Tibial nerve (tissue), 4 donors: ENCODE measurements at regions not wholly inside any gene's neighbourhood (a gene's known extent, or its start where the extent isn't known, plus 50 kb on each side); places are given as distances from the start of the nearest gene placed in this dataset.
"Not testable (repeated sequence)": the region's sequence is repeated elsewhere in the genome, so short reads cannot be mapped to it uniquely, and the experiment has no call there.

Source experiments
- DNase-seq, 2 donors: peaks; one replicate each; pipeline ENCODE4 v3.0.0-alpha.2; 2019; ENCODE audit warnings: low spot score in 2 of 2
- H3K27ac ChIP-seq, 4 donors: fragments of 200-600 bp; sonication (generic) in 3 of 4; one replicate each; pipeline ENCODE4 v1.5.1; 2017 to 2019; ENCODE audit warnings: mild to moderate bottlenecking in 1 of 4
- H3K27me3 ChIP-seq, 2 donors: fragments of 200-600 bp; sonication (generic) in 1 of 2; one replicate each; pipeline versions ENCODE4 v1.5.1 to v1.6.0; 2017 to 2019
- H3K36me3 ChIP-seq, 3 donors: fragments of 200-600 bp; sonication (generic); one replicate each; pipeline ENCODE4 v1.5.1; 2018 to 2019
- H3K4me1 ChIP-seq, 4 donors: fragments of 200-600 bp; sonication (generic) in 3 of 4; one replicate each; pipeline ENCODE4 v1.5.1; 2017 to 2019
- H3K4me3 ChIP-seq, 4 donors: fragments of 200-600 bp; sonication (generic) in 3 of 4; one replicate each; pipeline ENCODE4 v1.5.1; 2017 to 2019; ENCODE audit warnings: mild to moderate bottlenecking in 1 of 4, moderate library complexity in 1 of 4
- H3K9me3 ChIP-seq, 4 donors: fragments of 200-600 bp; sonication (generic) in 3 of 4; one replicate each; pipeline ENCODE4 v1.5.1; 2017 to 2019
- CTCF ChIP-seq, 5 experiments: fragments of 200-600 bp in 3 of 5; fragments of 450-650 bp in 2 of 5; sonication (generic) in 3 of 5; IDR thresholded peaks; one replicate each; pipeline ENCODE4 v1.5.1; 2016 to 2019; ENCODE audit warnings: antibody characterized with exemption in 5 of 5, mild to moderate bottlenecking in 3 of 5, moderate library complexity in 2 of 5
- EP300 ChIP-seq, 2 donors: sonication (generic); formaldehyde crosslinking; IDR thresholded peaks; one replicate each; pipeline ENCODE4 v1.6.1; 2017; ENCODE audit warnings: antibody characterized with exemption in 2 of 2, mild to moderate bottlenecking in 1 of 2
- POLR2A ChIP-seq, 2 donors: fragments of 450-650 bp; IDR thresholded peaks; one replicate each; pipeline ENCODE4 v1.6.1; 2017; ENCODE audit warnings: antibody characterized with exemption in 2 of 2, mild to moderate bottlenecking in 2 of 2, moderate library complexity in 2 of 2
- WGBS, 2 donors: methylation state at CpG; one replicate each; pipeline ENCODE4 v1.1.5; 2018; 5-methylcytosine and 5-hydroxymethylcytosine counted together

- Histone ChIP-seq H3K9me3 (no peaks in the 10 kb centered on the region), H3K27me3 (no peaks in the 10 kb centered on the region), H3K27ac (no peak overlapping the region), H3K4me1 (no peaks in the 10 kb centered on the region), H3K36me3 (no peaks in the 10 kb centered on the region), H3K4me3 (no peak overlapping the region)
- TF ChIP-seq POLR2A (IDR thresholded peaks at IDR 0.05) (no peak), CTCF (IDR thresholded peaks at IDR 0.05) (no peak), EP300 (IDR thresholded peaks at IDR 0.05) (no peak)
- 91 to 95% methylated on average over 7 of the region's 7 CpGs for WGBS, 2 donors
- DNase-seq, result no peak
These were observed 91.3 kb upstream of the GPBP1 start for GRCh38 chr5:57082441-57083067.

GRCh38 chr5:57085306-57086081 lies 88.4 kb upstream of the GPBP1 start:
- no peaks in the 10 kb centered on the region for H3K9me3 ChIP-seq
- WGBS, 2 donors, result 85 to 87% methylated on average over 3 of the region's 3 CpGs
- no peaks in the 10 kb centered on the region for H3K4me1 ChIP-seq
- no peaks in the 10 kb centered on the region for H3K27me3 ChIP-seq
- no peaks in the 10 kb centered on the region for H3K36me3 ChIP-seq
- DNase-seq, result no peak
- no peak overlapping the region for H3K4me3 ChIP-seq
- TF ChIP-seq EP300 (IDR thresholded peaks at IDR 0.05), result no peak
- TF ChIP-seq CTCF (IDR thresholded peaks at IDR 0.05), result no peak
- TF ChIP-seq POLR2A (IDR thresholded peaks at IDR 0.05), result no peak
- H3K27ac ChIP-seq, result no peak overlapping the region

- 94 to 97% methylated on average over 1 of the region's 1 CpG for WGBS, 2 donors
- H3K4me1 ChIP-seq, H3K9me3 ChIP-seq, DNase-seq, H3K27ac ChIP-seq, H3K27me3 ChIP-seq, H3K36me3 ChIP-seq, H3K4me3 ChIP-seq: not testable (repeated sequence)
These were observed 85.9 kb upstream of the GPBP1 start for GRCh38 chr5:57087947-57088346.

- no peak for DNase-seq
- H3K9me3 ChIP-seq, result peaks cover 0 to 35% (median 0%) of the 10 kb centered on the region in 4 donors
- 74 to 80% methylated on average over 10 of the region's 10 CpGs for WGBS, 2 donors
- H3K4me3 ChIP-seq, result no peak overlapping the region
- no peaks in the 10 kb centered on the region for H3K4me1 ChIP-seq
- TF ChIP-seq CTCF (IDR thresholded peaks at IDR 0.05) (no peak), EP300 (IDR thresholded peaks at IDR 0.05) (no peak), POLR2A (IDR thresholded peaks at IDR 0.05) (no peak)
- H3K27me3 ChIP-seq, result no peaks in the 10 kb centered on the region
- H3K27ac ChIP-seq, result no peak overlapping the region
- H3K36me3 ChIP-seq, result no peaks in the 10 kb centered on the region
These were observed 78.8 kb upstream of the GPBP1 start for GRCh38 chr5:57094753-57095683.

GRCh38 chr5:57097526-57097925 lies 76.3 kb upstream of the GPBP1 start:
- 93 to 94% methylated on average over 8 of the region's 8 CpGs for WGBS, 2 donors
- H3K27ac ChIP-seq, result no peak overlapping the region
- H3K4me3 ChIP-seq, result no peak overlapping the region
- no peaks in the 10 kb centered on the region for H3K27me3 ChIP-seq
- DNase-seq, result no peak
- no peaks in the 10 kb centered on the region for H3K4me1 ChIP-seq
- H3K36me3 ChIP-seq, result no peaks in the 10 kb centered on the region
- H3K9me3 ChIP-seq, result peaks cover 0 to 42% (median 0%) of the 10 kb centered on the region in 4 donors
- TF ChIP-seq EP300 (IDR thresholded peaks at IDR 0.05) (no peak), CTCF (IDR thresholded peaks at IDR 0.05) (no peak)
